Fibroblast of lung (primary cell): ENCODE measurements at regions not wholly inside any gene's neighbourhood (a gene's known extent, or its start where the extent isn't known, plus 50 kb on each side); places are given as distances from the start of the nearest gene placed in this dataset.

ENCODE experiments used
- DNase-seq, 2 donors: peaks; one replicate each; pipeline versions ENCODE4 v3.0.0 to v3.0.0-alpha.2; 2010; ENCODE audit warnings: low read depth in 2 of 2
- H2AFZ ChIP-seq: 2 replicates; pipeline ENCODE4 v1.5.1; 2012; ENCODE audit warnings: low read length, control low read depth, inconsistent platforms
- H3K27ac ChIP-seq: 2 replicates; pipeline ENCODE4 v1.5.1; 2011; ENCODE audit warnings: low read length, control low read depth; ENCODE audit not compliant: insufficient read depth
- H3K27me3 ChIP-seq: 2 replicates; pipeline ENCODE4 v1.5.1; 2011; ENCODE audit warnings: mild to moderate bottlenecking, low read length; ENCODE audit not compliant: control insufficient read depth, insufficient read depth
- H3K36me3 ChIP-seq: 2 replicates; pipeline ENCODE4 v1.5.1; 2011; ENCODE audit warnings: low read length; ENCODE audit not compliant: control insufficient read depth, insufficient read depth
- H3K4me1 ChIP-seq: 2 replicates; pipeline ENCODE4 v1.5.1; 2011; ENCODE audit warnings: low read length; ENCODE audit not compliant: control insufficient read depth, insufficient read depth; ENCODE audit errors: extremely low read depth
- H3K4me2 ChIP-seq: 2 replicates; pipeline ENCODE4 v1.5.1; 2011; ENCODE audit warnings: low read length, control low read depth; ENCODE audit not compliant: insufficient read depth; ENCODE audit errors: extremely low read depth
- H3K4me3 ChIP-seq, 4 experiments: fragments of 200-600 bp in 1 of 4; sonication (generic) in 1 of 4; replicated peaks in 1 of 4; 2 replicates each; pipeline ENCODE4 v1.5.1; 2011 to 2016; ENCODE audit warnings: low read length in 4 of 4, low read depth in 3 of 4, mild to moderate bottlenecking in 3 of 4, control low read depth in 2 of 4, inconsistent platforms in 1 of 4, mixed read lengths in 1 of 4; ENCODE audit not compliant: insufficient read depth in 1 of 4; ENCODE audit errors: control extremely low read depth in 1 of 4
- H3K79me2 ChIP-seq: 2 replicates; pipeline ENCODE4 v1.5.1; 2012; ENCODE audit warnings: mild to moderate bottlenecking, low read length, inconsistent platforms; ENCODE audit not compliant: control insufficient read depth, insufficient read depth
- H3K9ac ChIP-seq: 2 replicates; pipeline ENCODE4 v1.5.1; 2011; ENCODE audit warnings: mild to moderate bottlenecking, low read length, control low read depth; ENCODE audit not compliant: insufficient read depth
- H3K9me3 ChIP-seq: 2 replicates; pipeline ENCODE4 v1.5.1; 2012; ENCODE audit warnings: low read depth, low read length; ENCODE audit not compliant: control insufficient read depth, insufficient read depth
- H4K20me1 ChIP-seq: 2 replicates; pipeline ENCODE4 v1.5.1; 2011; ENCODE audit warnings: low read length; ENCODE audit not compliant: control insufficient read depth, insufficient read depth; ENCODE audit errors: extremely low read depth
- CTCF ChIP-seq, 2 donors: IDR thresholded peaks in 1 of 2; conservative IDR thresholded peaks in 1 of 2; 1 replicate in 1 of 2; 2 replicates in 1 of 2; pipeline ENCODE4 v1.5.1; 2011 to 2012; ENCODE audit warnings: low read length in 2 of 2, control low read depth in 1 of 2, inconsistent platforms in 1 of 2, low read depth in 1 of 2, mild to moderate bottlenecking in 1 of 2
- EZH2 ChIP-seq: IDR thresholded peaks from 2 replicates; pipeline ENCODE4 v1.5.1; 2012; ENCODE audit warnings: low read length, control low read depth, mild to moderate bottlenecking; ENCODE audit errors: missing control alignments

- H3K27ac ChIP-seq, result no peak overlapping the region
- no peak overlapping the region for H2AFZ ChIP-seq
- H4K20me1 ChIP-seq, result no peaks in the 10 kb centered on the region
- no peak for DNase-seq
- no peak overlapping the region for H3K9ac ChIP-seq
- H3K79me2 ChIP-seq, result no peaks in the 10 kb centered on the region
- H3K4me3 ChIP-seq, result no peak overlapping the region
- TF ChIP-seq EZH2 (no peak), CTCF (conservative IDR thresholded peaks at IDR 0.05 in 1 of 2, IDR thresholded peaks at IDR 0.05 in 1 of 2; ENCODE audit: low read depth in 1 of 2, low read length in 2 of 2) (no peak)
- no peaks in the 10 kb centered on the region for H3K36me3 ChIP-seq
- H3K9me3 ChIP-seq, result no peaks in the 10 kb centered on the region
- no peaks in the 10 kb centered on the region for H3K4me1 ChIP-seq
- H3K4me2 ChIP-seq, result no peak overlapping the region
- H3K27me3 ChIP-seq, result no peaks in the 10 kb centered on the region
These were observed 474.2 kb upstream of the SULF2 start for GRCh38 chr20:48259456-48259855.

GRCh38 chr20:48257833-48258232 is 472.6 kb upstream of the SULF2 start:
- TF ChIP-seq EZH2 (no peak), CTCF (conservative IDR thresholded peaks at IDR 0.05 in 1 of 2, IDR thresholded peaks at IDR 0.05 in 1 of 2; ENCODE audit: low read depth in 1 of 2, low read length in 2 of 2) (no peak)

GRCh38 chr20:48247961-48248360 is 462.7 kb upstream of the SULF2 start:
- no peak for TF ChIP-seq EZH2
- no peak for TF ChIP-seq CTCF (conservative IDR thresholded peaks at IDR 0.05 in 1 of 2, IDR thresholded peaks at IDR 0.05 in 1 of 2; ENCODE audit: low read depth in 1 of 2, low read length in 2 of 2)
- no peak overlapping the region for H3K4me3 ChIP-seq
- H3K9me3 ChIP-seq, result no peaks in the 10 kb centered on the region
- H4K20me1 ChIP-seq, result no peaks in the 10 kb centered on the region
- H3K36me3 ChIP-seq, result no peaks in the 10 kb centered on the region
- no peak overlapping the region for H3K9ac ChIP-seq
- H3K79me2 ChIP-seq, result no peaks in the 10 kb centered on the region
- no peak overlapping the region for H2AFZ ChIP-seq
- no peak overlapping the region for H3K27ac ChIP-seq
- H3K4me2 ChIP-seq, result no peak overlapping the region
- DNase-seq, result no peak
- H3K4me1 ChIP-seq, result no peaks in the 10 kb centered on the region
- no peaks in the 10 kb centered on the region for H3K27me3 ChIP-seq

More at GRCh38 chr20:48257833-48258232, 472.6 kb upstream of the SULF2 start:
- H3K27me3 ChIP-seq, result no peaks in the 10 kb centered on the region
- no peak for DNase-seq
- H4K20me1 ChIP-seq, result no peaks in the 10 kb centered on the region
- no peak overlapping the region for H3K4me3 ChIP-seq
- H3K4me1 ChIP-seq, result no peaks in the 10 kb centered on the region
- H3K36me3 ChIP-seq, result no peaks in the 10 kb centered on the region
- H3K4me2 ChIP-seq, result no peak overlapping the region
- no peak overlapping the region for H3K27ac ChIP-seq
- no peak overlapping the region for H2AFZ ChIP-seq
- H3K79me2 ChIP-seq, result no peaks in the 10 kb centered on the region
- H3K9me3 ChIP-seq, result no peaks in the 10 kb centered on the region
- no peak overlapping the region for H3K9ac ChIP-seq
